ENCODE measurements at regions not wholly inside any gene's neighbourhood (a gene's known extent, or its start where the extent isn't known, plus 50 kb on each side); places are given as distances from the start of the nearest gene placed in this dataset.

GRCh38 chr15:69556344-69556743, 103.7 kb downstream of the RPLP1 start:
- Histone ChIP-seq H3K4me3 (ENCODE audit: low read depth in 2 of 2, low read length in 1 of 2) (no peak overlapping the region), H3K9ac (no peak overlapping the region), H3K9me3 (no peaks in the 10 kb centered on the region), H3K9me2 (no peaks in the 10 kb centered on the region), H4K20me1 (ENCODE audit: insufficient read depth) (no peaks in the 10 kb centered on the region), H2AFZ (ENCODE audit: low read depth) (no peak overlapping the region), H3K4me2 (no peak overlapping the region), H3K79me2 (ENCODE audit: insufficient read depth) (no peaks in the 10 kb centered on the region), H3K4me1 (ENCODE audit: control insufficient read depth in 1 of 2, insufficient read depth in 2 of 2, low read depth in 1 of 2, low read length in 1 of 2) (peaks cover 13 to 26% of the 10 kb centered on the region in 2 experiments; a peak in 3 of 4 replicates), H3F3A (replicated peaks; ENCODE audit: insufficient read depth) (peaks cover 4% of the 10 kb centered on the region), H3K27me3 (ENCODE audit: insufficient read depth) (no peaks in the 10 kb centered on the region), H3K27ac (ENCODE audit: low read depth in 2 of 2, low read length in 1 of 2) (no peak overlapping the region), H3K36me3 (replicated peaks in 1 of 2; ENCODE audit: control insufficient read depth in 1 of 2, insufficient read depth in 2 of 2, low read length in 1 of 2) (no peaks in the 10 kb centered on the region)
- WGBS (ENCODE audit: low lambda C conversion rate): 89% methylated on average over 1 of the region's 1 CpG
- CTCF ChIA-PET: interaction anchor here (0.8 kb wide), 1 partner anchor 49 kb away, joined by 3 read pairs; no protein-coding TSS in a partner anchor
- no peak for DNase-seq
- POLR2A ChIA-PET: no interaction called here
- TF ChIP-seq REST (IDR thresholded peaks at IDR 0.05; ENCODE audit: low read depth, low read length) (no peak), USF1 (IDR thresholded peaks at IDR 0.05; ENCODE audit: borderline replicate concordance, low read depth) (no peak), RFX5 (IDR thresholded peaks at IDR 0.05; ENCODE audit: low read length) (no peak), ZBTB33 (IDR thresholded peaks at IDR 0.05; ENCODE audit: borderline replicate concordance, low read depth) (no peak), CTCF (IDR thresholded peaks at IDR 0.05) (no peak), RAD21 (IDR thresholded peaks at IDR 0.05; ENCODE audit: low read length) (no peak), RCOR1 (IDR thresholded peaks at IDR 0.05; ENCODE audit: low read length) (no peak), EZH2phosphoT487 (IDR thresholded peaks at IDR 0.05; ENCODE audit: borderline replicate concordance, low read depth) (no peak), CHD2 (IDR thresholded peaks at IDR 0.05; ENCODE audit: low read length, partially characterized antibody) (no peak), MAX (IDR thresholded peaks at IDR 0.05; ENCODE audit: low read depth) (no peak), TAF1 (IDR thresholded peaks at IDR 0.05; ENCODE audit: borderline replicate concordance, low read depth, low read length) (no peak), SMC3 (IDR thresholded peaks at IDR 0.05; ENCODE audit: low read depth, low read length) (no peak)

Measured in SK-N-SH (cell line).